Mammary epithelial cell (primary cell): ENCODE measurements at regions not wholly inside any gene's neighbourhood (a gene's known extent, or its start where the extent isn't known, plus 50 kb on each side); places are given as distances from the start of the nearest gene placed in this dataset.

Experiments used
- CTCF ChIP-seq, 2 donors: IDR thresholded peaks in 1 of 2; conservative IDR thresholded peaks in 1 of 2; 2 replicates each; pipeline ENCODE4 v1.5.1; 2011 to 2012; ENCODE audit warnings: inconsistent platforms in 2 of 2, low read length in 2 of 2, mild to moderate bottlenecking in 2 of 2, control low read depth in 1 of 2, low read depth in 1 of 2; ENCODE audit not compliant: insufficient read depth in 1 of 2; ENCODE audit errors: extremely low read depth in 1 of 2
- EZH2 ChIP-seq: IDR thresholded peaks from 2 replicates; pipeline ENCODE4 v1.6.1; 2012; ENCODE audit warnings: low read length, inconsistent platforms, borderline replicate concordance

- TF ChIP-seq EZH2 (no peak), CTCF (conservative IDR thresholded peaks at IDR 0.05 in 1 of 2, IDR thresholded peaks at IDR 0.05 in 1 of 2; ENCODE audit: extremely low read depth in 1 of 2, insufficient read depth in 1 of 2, low read depth in 1 of 2, low read length in 2 of 2) (no peak)
Measured at GRCh38 chr13:90455823-90456222, 891.7 kb upstream of the MIR17HG start.
